Cardiac fibroblast (primary cell): ENCODE measurements at regions not wholly inside any gene's neighbourhood (a gene's known extent, or its start where the extent isn't known, plus 50 kb on each side); places are given as distances from the start of the nearest gene placed in this dataset.

Source experiments
- DNase-seq, 2 donors: peaks; one replicate each; pipeline versions ENCODE4 v3.0.0 to v3.0.0-alpha.2; 2010; ENCODE audit warnings: low read depth in 2 of 2
- H3K4me3 ChIP-seq, 2 donors: replicated peaks in 1 of 2; 1 replicate in 1 of 2; 2 replicates in 1 of 2; pipeline ENCODE4 v1.5.1; 2011; ENCODE audit warnings: low read depth in 2 of 2, low read length in 2 of 2, mild to moderate bottlenecking in 2 of 2, moderate library complexity in 1 of 2
- CTCF ChIP-seq: IDR thresholded peaks from one replicate; pipeline ENCODE4 v1.5.1; 2011; ENCODE audit warnings: low read depth, mild to moderate bottlenecking, low read length, inconsistent platforms

DNA sequence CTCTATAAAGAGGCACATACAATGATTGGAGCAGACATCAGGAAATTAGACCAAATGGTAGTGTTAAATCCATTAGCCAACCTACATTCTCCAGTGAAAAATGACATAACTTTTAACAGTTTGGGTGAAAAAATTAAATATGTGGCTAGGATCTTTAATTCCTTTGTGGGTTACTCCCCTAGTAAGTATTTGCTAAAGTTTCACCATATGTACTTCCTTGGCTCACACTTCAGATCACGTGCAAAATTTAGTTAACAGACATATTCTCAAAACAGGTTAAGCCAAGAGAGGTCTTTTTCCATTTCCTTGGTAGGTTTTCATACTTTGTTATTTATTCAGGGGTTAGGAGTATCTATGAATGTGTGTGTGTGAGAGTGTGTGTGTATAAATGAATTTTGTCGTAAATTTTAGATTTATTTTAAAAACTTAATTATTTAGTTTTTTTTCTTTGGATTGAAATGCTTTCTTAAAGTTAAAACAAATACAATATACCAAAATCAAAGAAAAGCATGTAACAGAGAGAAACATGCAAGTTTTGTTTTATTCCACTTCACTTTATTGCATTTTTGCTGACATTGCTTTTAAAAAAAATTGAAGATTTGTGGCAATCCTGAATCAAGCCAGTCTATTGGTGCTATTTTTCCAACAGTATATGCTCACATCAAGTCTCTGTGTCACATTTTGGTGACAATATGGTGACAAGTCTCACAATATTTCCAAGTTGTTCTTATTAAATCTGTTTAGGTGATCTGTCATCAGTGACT is 258.7 kb downstream of the FLRT2 start:
- no peak for DNase-seq
- no peak overlapping the region for H3K4me3 ChIP-seq
- no peak for TF ChIP-seq CTCF

GRCh38 chr14:85766295-85766694 is 236.4 kb downstream of the FLRT2 start:
- H3K4me3 ChIP-seq, result no peak overlapping the region
- TF ChIP-seq CTCF, result no peak
- no peak for DNase-seq

DNA sequence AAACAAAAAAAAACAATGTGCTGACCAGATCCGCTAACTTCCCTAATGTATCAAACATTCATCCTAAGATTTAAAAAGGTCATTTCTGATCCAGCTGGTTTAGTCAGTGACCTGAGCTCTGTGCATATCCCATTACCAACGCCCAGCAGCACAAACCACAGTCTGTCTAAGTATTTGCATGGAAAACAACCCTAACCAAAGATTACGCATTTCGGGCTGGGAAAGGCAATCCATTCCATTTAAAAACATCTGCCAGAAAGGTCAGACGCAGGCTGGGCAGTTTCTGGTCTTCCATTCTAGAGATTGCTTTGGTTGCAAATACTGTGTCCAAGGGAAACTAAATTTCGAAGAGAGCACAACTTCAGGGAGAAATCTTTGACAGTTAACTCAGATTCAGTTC is 234.9 kb downstream of the FLRT2 start:
- no peak for TF ChIP-seq CTCF
- no peak overlapping the region for H3K4me3 ChIP-seq
- DNase-seq, result no peak

GRCh38 chr14:85762526-85762925 is 232.6 kb downstream of the FLRT2 start:
- no peak for DNase-seq
- H3K4me3 ChIP-seq, result no peak overlapping the region
- TF ChIP-seq CTCF, result no peak

- TF ChIP-seq CTCF, result no peak
- H3K4me3 ChIP-seq, result no peak overlapping the region
- DNase-seq, result no peak
Measured at GRCh38 chr14:85752175-85752574, 222.2 kb downstream of the FLRT2 start.

DNA sequence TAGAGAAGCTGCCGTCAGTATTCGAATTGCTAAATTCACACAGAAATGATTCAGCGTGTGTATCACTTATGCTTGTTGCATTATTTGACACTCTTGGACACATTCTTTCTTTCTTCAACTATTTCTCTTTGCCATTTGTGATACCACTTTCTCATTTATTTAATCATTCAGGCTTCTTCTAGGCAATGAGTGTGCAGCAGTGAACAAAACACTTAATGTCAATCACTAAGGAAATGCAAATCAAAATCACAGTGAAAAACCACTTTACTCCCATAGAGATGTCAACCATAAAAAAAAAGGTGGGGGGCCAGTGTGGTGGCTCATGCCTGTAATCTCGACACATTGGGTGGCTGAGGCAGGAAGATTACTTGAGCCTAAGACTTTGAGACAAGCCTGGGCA is 214.6 kb downstream of the FLRT2 start:
- no peak for TF ChIP-seq CTCF
- H3K4me3 ChIP-seq, result no peak overlapping the region
- DNase-seq, result no peak

GRCh38 chr14:85732031-85732430 is 202.1 kb downstream of the FLRT2 start:
- DNase-seq, result no peak
- no peak for TF ChIP-seq CTCF
- H3K4me3 ChIP-seq, result no peak overlapping the region
